ENCODE measurements at regions not wholly inside any gene's neighbourhood (a gene's known extent, or its start where the extent isn't known, plus 50 kb on each side); places are given as distances from the start of the nearest gene placed in this dataset.

- 23 to 26% (median 24%) methylated on average over 9 of the region's 9 CpGs for WGBS, 3 donors
- H3K27ac ChIP-seq (ENCODE audit: low read depth, low read length), result no peak overlapping the region
Measured at GRCh38 chr12:98002887-98003493, 512.4 kb upstream of the TMPO start.

GRCh38 chr12:98007963-98008362, 507.4 kb upstream of the TMPO start:
- no peak overlapping the region for H3K27ac ChIP-seq (ENCODE audit: low read depth, low read length)
- WGBS, 3 donors, result 0 to 37% (median 0%) methylated on average over 1 of the region's 1 CpG

- WGBS, 3 donors, result 76 to 88% (median 85%) methylated on average over 5 of the region's 5 CpGs
- H3K27ac ChIP-seq (ENCODE audit: low read depth, low read length), result no peak overlapping the region
Measured at GRCh38 chr12:98013560-98013959, 501.8 kb upstream of the TMPO start.

DNA sequence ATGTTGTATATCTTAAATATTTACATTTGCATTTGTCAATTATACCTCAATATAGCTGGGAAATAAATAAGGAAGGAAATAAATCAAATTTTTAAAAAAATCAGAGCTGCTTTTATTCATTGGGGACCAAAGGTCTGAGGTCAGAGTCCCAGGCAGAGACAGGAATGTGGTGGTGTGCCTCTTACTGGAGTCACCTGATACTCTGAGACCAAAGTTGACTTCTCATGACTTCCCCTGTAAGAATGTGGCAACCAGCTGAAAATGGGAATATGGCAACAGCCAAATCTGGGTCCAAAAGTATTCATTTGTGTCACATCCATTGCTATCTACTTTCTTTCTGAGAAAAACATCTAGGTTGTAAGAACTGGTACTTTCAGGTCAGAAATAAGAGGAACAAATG, 496.6 kb upstream of the TMPO start:
- no peak overlapping the region for H3K27ac ChIP-seq (ENCODE audit: low read depth, low read length)

DNA sequence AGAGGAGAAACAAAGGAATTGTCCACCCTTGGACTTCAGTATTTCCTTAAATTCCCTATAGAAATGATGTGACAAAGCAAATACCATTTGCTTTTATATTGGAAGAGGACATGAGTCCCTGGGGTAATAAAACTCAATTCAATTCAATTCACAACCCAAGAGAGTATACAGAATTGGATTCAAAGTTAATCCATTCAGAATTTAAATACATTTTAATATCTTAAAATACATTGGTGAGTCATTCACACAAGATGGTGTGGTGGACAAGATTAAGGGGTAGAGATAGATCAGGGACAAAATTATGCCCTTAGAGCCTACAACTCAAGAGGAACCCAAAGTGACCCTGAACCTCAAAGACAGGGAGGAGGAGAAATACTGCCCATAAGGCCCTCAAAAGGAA, 495.0 kb upstream of the TMPO start:
- H3K27ac ChIP-seq (ENCODE audit: low read depth, low read length), result no peak overlapping the region

DNA sequence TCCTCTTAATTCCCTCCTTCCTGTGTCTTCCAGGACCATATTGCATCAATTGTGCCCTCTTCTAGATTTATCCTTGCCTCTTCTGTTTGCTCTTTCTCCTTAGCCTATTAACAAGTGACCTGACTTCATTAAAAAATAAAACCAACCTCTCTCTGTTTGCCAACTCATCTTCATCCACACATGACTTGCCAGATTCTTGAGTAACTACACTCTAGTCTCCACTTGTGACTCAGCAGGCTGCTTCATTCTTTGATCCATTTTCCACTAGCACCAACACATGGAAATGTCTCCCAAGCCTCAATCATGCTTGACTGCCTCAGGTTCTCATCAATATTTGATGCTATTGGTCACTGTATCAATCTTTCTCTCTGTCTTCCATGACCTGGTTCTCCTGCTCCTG, 492.4 kb upstream of the TMPO start:
- H3K27ac ChIP-seq (ENCODE audit: low read depth, low read length), result no peak overlapping the region

GRCh38 chr12:98037401-98038140, 477.8 kb upstream of the TMPO start:
- WGBS, 3 donors, result 49 to 67% (median 59%) methylated on average over 2 of the region's 2 CpGs
- H3K27ac ChIP-seq (ENCODE audit: low read depth, low read length), result no peak overlapping the region

- no peak overlapping the region for H3K27ac ChIP-seq (ENCODE audit: low read depth, low read length)
Measured at GRCh38 chr12:98042668-98043067, 472.7 kb upstream of the TMPO start.

- WGBS, 3 donors, result 69 to 73% (median 70%) methylated on average over 4 of the region's 4 CpGs
Measured at GRCh38 chr12:98045395-98045794, 470.0 kb upstream of the TMPO start.

GRCh38 chr12:98048326-98048725, 467.1 kb upstream of the TMPO start:
- no peak overlapping the region for H3K27ac ChIP-seq (ENCODE audit: low read depth, low read length)

More at GRCh38 chr12:98045395-98045794, 470.0 kb upstream of the TMPO start:
- H3K27ac ChIP-seq (ENCODE audit: low read depth, low read length), result no peak overlapping the region

DNA sequence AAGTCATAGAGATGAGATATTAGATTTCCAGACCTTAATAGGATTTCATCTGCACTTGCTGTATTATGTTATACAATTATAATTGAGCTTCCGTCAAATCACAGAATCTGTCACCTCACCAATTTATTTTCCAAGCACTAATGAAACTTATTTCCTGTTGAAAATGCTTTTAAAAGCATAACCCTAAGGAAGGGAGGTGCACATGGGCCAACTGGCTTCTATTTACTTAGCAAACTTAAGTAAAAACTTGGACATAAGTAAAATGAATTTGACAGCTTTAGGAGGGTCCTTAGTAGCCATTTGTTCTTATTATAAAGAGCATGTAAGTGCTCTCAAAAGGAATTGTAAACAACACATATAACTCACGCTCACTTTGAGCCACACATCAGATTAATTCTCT, 462.2 kb upstream of the TMPO start:
- no peak overlapping the region for H3K27ac ChIP-seq (ENCODE audit: low read depth, low read length)
- 66 to 73% (median 68%) methylated on average over 2 of the region's 2 CpGs for WGBS, 3 donors

GRCh38 chr12:98057701-98058100, 457.7 kb upstream of the TMPO start:
- WGBS, 3 donors, result 86 to 89% (median 86%) methylated on average over 1 of the region's 1 CpG
- H3K27ac ChIP-seq (ENCODE audit: low read depth, low read length), result no peak overlapping the region

- 85 to 90% (median 89%) methylated on average over 4 of the region's 4 CpGs for WGBS, 3 donors
- no peak overlapping the region for H3K27ac ChIP-seq (ENCODE audit: low read depth, low read length)
Measured at GRCh38 chr12:98058213-98058612, 457.2 kb upstream of the TMPO start.

GRCh38 chr12:98058838-98059237, 456.6 kb upstream of the TMPO start:
- no peak overlapping the region for H3K27ac ChIP-seq (ENCODE audit: low read depth, low read length)
- 85 to 94% (median 87%) methylated on average over 3 of the region's 3 CpGs for WGBS, 3 donors

DNA sequence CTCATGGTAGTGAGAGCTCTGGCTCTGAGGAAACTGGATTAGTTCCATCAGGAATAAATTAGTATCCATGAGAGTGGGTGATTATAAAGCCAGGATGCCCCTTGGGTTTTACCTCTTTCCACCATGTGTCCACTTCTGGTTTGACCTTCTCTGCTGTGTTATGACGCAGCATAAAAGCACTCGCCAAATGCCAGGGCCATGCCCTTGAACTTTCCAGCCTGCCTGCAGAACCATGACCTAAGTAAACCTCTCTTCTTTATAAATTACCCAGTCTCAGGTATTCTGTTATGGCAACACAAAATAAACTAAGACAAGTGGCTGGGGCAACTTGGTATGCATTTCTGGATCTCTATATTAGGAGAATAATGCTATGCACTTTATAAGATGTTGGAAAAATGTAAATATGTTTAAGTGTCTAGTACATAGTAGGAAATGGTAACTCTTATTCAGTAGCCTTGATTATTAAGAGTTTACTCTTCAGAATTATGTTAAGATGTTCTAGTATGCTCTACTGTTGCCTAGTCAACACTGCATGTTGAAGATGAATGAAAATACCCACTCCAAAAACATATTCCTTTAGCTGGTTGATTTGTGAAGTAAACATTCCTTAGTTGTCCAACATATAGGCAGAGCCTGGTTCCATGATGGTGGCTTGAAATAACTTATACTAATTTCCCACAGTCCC, 455.6 kb upstream of the TMPO start:
- no peak overlapping the region for H3K27ac ChIP-seq (ENCODE audit: low read depth, low read length)
- WGBS, 3 donors, result 34 to 42% (median 41%) methylated on average over 2 of the region's 2 CpGs

DNA sequence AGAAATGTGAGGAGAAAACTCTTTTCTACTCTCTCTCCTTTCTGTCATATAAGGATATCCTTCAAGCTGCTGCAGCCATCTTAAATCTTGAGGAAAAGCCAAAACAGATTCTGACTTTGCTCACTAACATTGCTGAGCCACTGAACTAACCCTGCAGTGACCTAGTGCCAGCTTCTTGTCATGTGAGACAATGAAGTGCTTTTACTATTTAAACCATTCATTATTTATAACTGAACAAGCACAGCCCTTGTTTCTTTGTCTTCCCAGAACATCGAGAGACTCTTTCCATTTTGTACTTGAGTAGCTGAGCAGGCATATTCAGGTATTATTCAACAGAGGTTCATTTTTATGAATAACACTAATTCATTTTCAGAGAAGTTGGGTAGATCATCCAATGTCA, 455.0 kb upstream of the TMPO start:
- H3K27ac ChIP-seq (ENCODE audit: low read depth, low read length), result no peak overlapping the region
- 65 to 88% (median 84%) methylated on average over 1 of the region's 1 CpG for WGBS, 3 donors

GRCh38 chr12:98062464-98063245, 452.7 kb upstream of the TMPO start:
- 55 to 70% (median 67%) methylated on average over 11 of the region's 11 CpGs for WGBS, 3 donors
- no peak overlapping the region for H3K27ac ChIP-seq (ENCODE audit: low read depth, low read length)

- WGBS, 3 donors, result 69 to 87% (median 85%) methylated on average over 2 of the region's 2 CpGs
- no peak overlapping the region for H3K27ac ChIP-seq (ENCODE audit: low read depth, low read length)
Measured at GRCh38 chr12:98064501-98064900, 450.9 kb upstream of the TMPO start.

DNA sequence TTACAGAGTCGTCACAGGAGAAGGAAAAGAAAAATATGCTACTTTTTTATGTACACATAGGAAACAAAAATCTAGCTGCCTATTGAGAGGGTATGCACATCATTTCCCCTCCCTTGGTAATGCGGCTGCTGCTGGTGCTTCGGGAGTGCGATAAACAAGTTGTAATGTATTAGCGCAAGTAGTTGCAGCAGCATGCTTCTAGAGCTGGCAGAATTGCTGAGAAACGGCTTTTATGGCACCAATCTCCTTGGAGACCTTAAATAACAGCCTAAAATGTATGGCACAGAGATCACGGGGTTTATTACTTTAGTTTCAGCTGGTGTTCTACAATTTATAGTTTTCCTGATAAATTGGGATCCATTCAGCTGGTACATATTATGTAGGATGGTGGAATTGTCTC, 447.6 kb upstream of the TMPO start:
- WGBS, 3 donors, result 71 to 82% (median 80%) methylated on average over 7 of the region's 7 CpGs
- no peak overlapping the region for H3K27ac ChIP-seq (ENCODE audit: low read depth, low read length)
